ENCODE measurements at regions not wholly inside any gene's neighbourhood (a gene's known extent, or its start where the extent isn't known, plus 50 kb on each side); places are given as distances from the start of the nearest gene placed in this dataset.
"Not testable (repeated sequence)": the region's sequence is repeated elsewhere in the genome, so short reads cannot be mapped to it uniquely, and the experiment has no call there.

DNA sequence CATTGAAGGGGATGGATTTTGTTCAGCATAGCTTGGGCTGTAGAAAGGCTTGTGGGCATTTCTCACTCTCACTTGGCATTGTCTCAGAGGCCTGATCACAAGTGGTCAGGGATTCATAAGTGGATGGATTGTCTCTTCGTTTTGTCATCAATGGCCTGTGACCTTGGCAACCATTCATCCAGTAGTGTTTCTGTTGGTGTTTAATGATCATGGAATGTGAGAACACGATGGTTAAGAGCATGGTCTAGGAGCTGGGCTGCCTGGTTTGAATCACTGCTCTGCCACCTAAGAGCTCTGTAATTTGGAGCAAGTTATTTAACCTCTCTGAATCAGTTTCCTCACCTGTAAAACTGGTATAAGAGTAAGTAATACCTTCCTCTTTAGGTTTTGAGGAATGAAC lies 430.1 kb upstream of the MEF2C start:
- DNase-seq (ENCODE audit: low spot score in 2 of 2): no peak
- Histone ChIP-seq H3K36me3 (no peaks in the 10 kb centered on the region), H3K4me1 (no peaks in the 10 kb centered on the region), H3K27me3 (no peaks in the 10 kb centered on the region), H3K27ac (no peak overlapping the region), H3K4me3 (no peak overlapping the region), H3K9me3 (no peaks in the 10 kb centered on the region)
- TF ChIP-seq POLR2AphosphoS5 (IDR thresholded peaks at IDR 0.05): no peak
- no peak for TF ChIP-seq POLR2A (IDR thresholded peaks at IDR 0.05)
- TF ChIP-seq, protein P1, sequence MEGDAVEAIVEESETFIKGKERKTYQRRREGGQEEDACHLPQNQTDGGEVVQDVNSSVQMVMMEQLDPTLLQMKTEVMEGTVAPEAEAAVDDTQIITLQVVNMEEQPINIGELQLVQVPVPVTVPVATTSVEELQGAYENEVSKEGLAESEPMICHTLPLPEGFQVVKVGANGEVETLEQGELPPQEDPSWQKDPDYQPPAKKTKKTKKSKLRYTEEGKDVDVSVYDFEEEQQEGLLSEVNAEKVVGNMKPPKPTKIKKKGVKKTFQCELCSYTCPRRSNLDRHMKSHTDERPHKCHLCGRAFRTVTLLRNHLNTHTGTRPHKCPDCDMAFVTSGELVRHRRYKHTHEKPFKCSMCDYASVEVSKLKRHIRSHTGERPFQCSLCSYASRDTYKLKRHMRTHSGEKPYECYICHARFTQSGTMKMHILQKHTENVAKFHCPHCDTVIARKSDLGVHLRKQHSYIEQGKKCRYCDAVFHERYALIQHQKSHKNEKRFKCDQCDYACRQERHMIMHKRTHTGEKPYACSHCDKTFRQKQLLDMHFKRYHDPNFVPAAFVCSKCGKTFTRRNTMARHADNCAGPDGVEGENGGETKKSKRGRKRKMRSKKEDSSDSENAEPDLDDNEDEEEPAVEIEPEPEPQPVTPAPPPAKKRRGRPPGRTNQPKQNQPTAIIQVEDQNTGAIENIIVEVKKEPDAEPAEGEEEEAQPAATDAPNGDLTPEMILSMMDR (IDR thresholded peaks at IDR 0.05): no peak
- intact Hi-C loops (cut with DNase I; ENCODE audit: low total_unique reads): no loop called here

DNA sequence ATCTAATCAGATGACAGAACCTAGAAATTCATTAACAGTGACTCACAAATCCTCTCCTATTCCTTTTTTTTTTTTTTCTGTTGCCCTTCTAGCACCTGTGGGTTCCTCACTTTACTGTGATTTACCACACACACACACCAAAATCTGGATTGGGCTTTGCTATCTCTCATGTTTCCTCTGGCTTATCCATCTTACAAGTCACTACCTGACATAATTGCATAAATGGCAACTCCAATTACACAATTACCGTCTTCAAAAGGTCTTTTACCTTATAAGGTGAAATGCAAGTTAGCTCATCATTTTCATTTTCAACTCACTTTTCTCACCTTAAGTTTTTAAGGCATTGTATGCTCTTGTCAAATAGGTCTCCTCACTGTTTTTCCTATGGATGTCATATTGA lies 426.3 kb upstream of the MEF2C start:
- intact Hi-C loops (cut with DNase I; ENCODE audit: low total_unique reads): no loop called here
- Histone ChIP-seq H3K4me3 (no peak overlapping the region), H3K36me3 (no peaks in the 10 kb centered on the region), H3K9me3 (no peaks in the 10 kb centered on the region), H3K27me3 (no peaks in the 10 kb centered on the region), H3K4me1 (no peaks in the 10 kb centered on the region), H3K27ac (no peak overlapping the region)
- TF ChIP-seq, protein P1 (IDR thresholded peaks at IDR 0.05): no peak
- TF ChIP-seq POLR2AphosphoS5 (IDR thresholded peaks at IDR 0.05) (no peak), POLR2A (IDR thresholded peaks at IDR 0.05) (no peak)
- DNase-seq (ENCODE audit: low spot score in 2 of 2): no peak

DNA sequence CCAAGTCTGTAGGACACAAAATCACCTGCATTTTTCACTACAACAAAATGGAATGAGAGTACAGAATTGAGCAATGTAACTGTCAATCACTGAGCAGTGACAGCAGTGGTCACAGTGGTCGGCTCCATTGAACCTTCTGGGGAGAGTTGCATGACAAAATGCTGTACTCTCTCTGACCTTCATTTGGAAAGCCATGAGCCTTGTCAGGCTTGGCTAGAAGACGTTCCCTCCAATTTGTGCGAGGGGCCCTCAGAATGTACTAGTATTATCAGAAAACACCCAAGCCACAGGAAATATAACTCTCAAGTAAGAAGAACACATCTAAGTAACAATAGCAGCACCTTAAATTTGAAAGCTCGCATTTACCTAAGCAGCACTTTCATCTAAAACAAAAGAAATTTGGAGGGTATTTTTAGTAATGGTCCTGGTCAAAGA lies 425.6 kb upstream of the MEF2C start:
- H3K4me3 ChIP-seq: no peak overlapping the region
- intact Hi-C loops (cut with DNase I; ENCODE audit: low total_unique reads): no loop called here
- no peak for DNase-seq (ENCODE audit: low spot score in 2 of 2)

DNA sequence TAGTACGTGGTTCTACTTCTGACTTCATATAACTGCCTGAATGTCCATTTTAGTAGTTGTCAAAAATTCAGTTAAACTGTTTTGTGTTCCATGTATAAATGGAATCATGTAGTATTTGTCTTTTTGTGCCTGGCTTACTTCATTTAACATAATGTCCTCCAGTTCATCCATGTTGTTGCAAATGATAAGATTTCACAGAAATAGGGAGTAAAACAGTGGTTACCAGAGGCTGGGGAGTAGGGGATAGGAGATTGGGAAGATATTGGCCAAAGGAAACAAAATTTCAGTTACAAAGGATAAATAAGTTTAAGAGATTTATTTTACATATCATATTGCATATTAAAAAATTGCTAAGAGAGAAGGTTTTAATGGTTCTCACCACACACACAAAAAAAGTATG lies 425.0 kb upstream of the MEF2C start:
- Histone ChIP-seq H3K36me3 (no peaks in the 10 kb centered on the region), H3K27me3 (no peaks in the 10 kb centered on the region), H3K4me1 (no peaks in the 10 kb centered on the region), H3K27ac (no peak overlapping the region), H3K9me3 (no peaks in the 10 kb centered on the region), H3K4me3 (no peak overlapping the region)
- intact Hi-C loops (cut with DNase I; ENCODE audit: low total_unique reads): no loop called here
- TF ChIP-seq POLR2A (IDR thresholded peaks at IDR 0.05) (no peak), POLR2AphosphoS5 (IDR thresholded peaks at IDR 0.05) (no peak)
- TF ChIP-seq, protein P1 (IDR thresholded peaks at IDR 0.05): no peak
- no peak for DNase-seq (ENCODE audit: low spot score in 2 of 2)

More for the DNA sequence above, 425.6 kb upstream of the MEF2C start:
- Histone ChIP-seq H3K27me3 (no peaks in the 10 kb centered on the region), H3K36me3 (no peaks in the 10 kb centered on the region), H3K27ac (no peak overlapping the region), H3K9me3 (no peaks in the 10 kb centered on the region), H3K4me1 (no peaks in the 10 kb centered on the region)
- TF ChIP-seq POLR2AphosphoS5 (IDR thresholded peaks at IDR 0.05): no peak
- no peak for TF ChIP-seq POLR2A (IDR thresholded peaks at IDR 0.05)

DNA sequence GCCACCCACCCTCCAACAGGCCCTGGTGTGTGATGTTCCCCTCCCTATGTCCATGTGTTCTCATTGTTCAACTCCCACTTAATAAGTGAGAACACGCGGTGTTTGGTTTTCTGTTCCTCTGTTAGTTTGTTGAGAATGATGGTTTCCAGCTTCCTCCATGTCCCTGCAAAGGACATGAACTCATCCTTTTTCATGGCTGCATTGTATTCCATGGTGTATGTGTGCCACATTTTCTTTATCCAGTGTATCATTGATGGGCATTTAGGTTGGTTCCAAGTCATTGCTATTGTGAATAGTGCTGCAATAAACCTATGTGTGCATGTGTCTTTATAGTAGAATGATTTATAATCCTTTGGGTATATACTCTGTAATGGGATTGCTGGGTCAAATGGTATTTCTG lies 424.2 kb upstream of the MEF2C start:
- DNase-seq (ENCODE audit: low spot score in 2 of 2); H3K27me3 ChIP-seq; H3K36me3 ChIP-seq; H3K9me3 ChIP-seq; H3K27ac ChIP-seq; intact Hi-C loops (cut with DNase I; ENCODE audit: low total_unique reads); H3K4me1 ChIP-seq; H3K4me3 ChIP-seq: not testable (repeated sequence)

DNA sequence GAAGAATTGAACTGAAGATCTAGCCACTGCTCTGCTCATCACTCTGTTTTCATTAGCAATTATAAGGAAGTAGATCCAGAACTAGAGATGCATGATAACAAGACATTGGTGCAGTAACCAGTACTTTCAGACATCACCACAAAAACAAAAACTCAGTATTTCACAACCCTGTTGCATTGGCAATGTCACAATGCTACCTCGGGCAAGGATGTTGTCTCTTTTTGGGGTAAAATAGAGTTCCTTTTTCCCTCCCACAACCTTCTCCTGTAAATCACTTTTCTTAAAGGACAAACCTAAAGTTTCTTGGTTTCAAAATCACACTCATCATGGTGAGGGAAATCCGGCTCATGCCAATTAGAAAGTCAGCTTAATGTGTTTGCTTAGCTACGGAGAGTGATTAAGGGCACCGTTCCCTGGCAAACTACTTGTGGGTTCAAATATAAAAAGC lies 420.1 kb upstream of the MEF2C start:
- H3K27ac ChIP-seq: no peak overlapping the region
- no peaks in the 10 kb centered on the region for H3K36me3 ChIP-seq
- no peak for DNase-seq (ENCODE audit: low spot score in 2 of 2)
- intact Hi-C loops (cut with DNase I; ENCODE audit: low total_unique reads): no loop called here
- no peaks in the 10 kb centered on the region for H3K4me1 ChIP-seq
- TF ChIP-seq, protein P1 (IDR thresholded peaks at IDR 0.05): no peak
- TF ChIP-seq POLR2A (IDR thresholded peaks at IDR 0.05) (no peak), POLR2AphosphoS5 (IDR thresholded peaks at IDR 0.05) (no peak)
- H3K4me3 ChIP-seq: no peak overlapping the region
- no peaks in the 10 kb centered on the region for H3K9me3 ChIP-seq
- no peaks in the 10 kb centered on the region for H3K27me3 ChIP-seq
